ENCODE measurements at regions not wholly inside any gene's neighbourhood (a gene's known extent, or its start where the extent isn't known, plus 50 kb on each side); places are given as distances from the start of the nearest gene placed in this dataset.

GRCh38 chr20:56949318-56949717 lies 317.1 kb downstream of the BMP7 start:
- Mint-ChIP-seq H3K27ac (no peak overlapping the region), H3K27me3 (ENCODE audit: low read depth) (peaks cover 83% of the 10 kb centered on the region), H3K4me3 (no peak overlapping the region), H3K36me3 (ENCODE audit: low read depth) (no peaks in the 10 kb centered on the region), H3K4me1 (peaks cover 9% of the 10 kb centered on the region), H3K9me3 (no peaks in the 10 kb centered on the region)
- no peak for TF ChIP-seq CTCF (IDR thresholded peaks at IDR 0.05; ENCODE audit: unreplicated experiment in 3 of 3)

- no peak overlapping the region for H3K27ac Mint-ChIP-seq
- peaks cover 69% of the 10 kb centered on the region for H3K27me3 Mint-ChIP-seq (ENCODE audit: low read depth)
- H3K9me3 Mint-ChIP-seq: no peaks in the 10 kb centered on the region
- no peak for TF ChIP-seq CTCF (IDR thresholded peaks at IDR 0.05; ENCODE audit: unreplicated experiment in 3 of 3)
- H3K4me1 Mint-ChIP-seq: peaks cover 23% of the 10 kb centered on the region
- peak overlapping the region in 1 of 3 experiments; percentile 10 for H3K4me3 Mint-ChIP-seq
- no peaks in the 10 kb centered on the region for H3K36me3 Mint-ChIP-seq (ENCODE audit: low read depth)
These were observed 314.0 kb downstream of the BMP7 start for GRCh38 chr20:56952258-56953047.

- H3K4me1 Mint-ChIP-seq: peaks cover 30% of the 10 kb centered on the region
- no peaks in the 10 kb centered on the region for H3K36me3 Mint-ChIP-seq (ENCODE audit: low read depth)
- no peak overlapping the region for H3K27ac Mint-ChIP-seq
- H3K9me3 Mint-ChIP-seq: no peaks in the 10 kb centered on the region
- H3K4me3 Mint-ChIP-seq: no peak overlapping the region
- peaks cover 66% of the 10 kb centered on the region for H3K27me3 Mint-ChIP-seq (ENCODE audit: low read depth)
- TF ChIP-seq CTCF (IDR thresholded peaks at IDR 0.05; ENCODE audit: unreplicated experiment in 3 of 3): no peak
These were observed 313.3 kb downstream of the BMP7 start for GRCh38 chr20:56953048-56953586.

- peaks cover 35% of the 10 kb centered on the region for H3K4me1 Mint-ChIP-seq
- H3K27me3 Mint-ChIP-seq (ENCODE audit: low read depth): peaks cover 65% of the 10 kb centered on the region
- H3K9me3 Mint-ChIP-seq: no peaks in the 10 kb centered on the region
- no peak overlapping the region for H3K4me3 Mint-ChIP-seq
- no peak overlapping the region for H3K27ac Mint-ChIP-seq
- no peaks in the 10 kb centered on the region for H3K36me3 Mint-ChIP-seq (ENCODE audit: low read depth)
- TF ChIP-seq CTCF (IDR thresholded peaks at IDR 0.05; ENCODE audit: unreplicated experiment in 3 of 3): no peak
These were observed 311.6 kb downstream of the BMP7 start for GRCh38 chr20:56954797-56955196.

GRCh38 chr20:56955680-56956079 lies 310.8 kb downstream of the BMP7 start:
- Mint-ChIP-seq H3K4me3 (no peak overlapping the region), H3K4me1 (peaks cover 35% of the 10 kb centered on the region), H3K27me3 (ENCODE audit: low read depth) (peaks cover 56% of the 10 kb centered on the region), H3K36me3 (ENCODE audit: low read depth) (no peaks in the 10 kb centered on the region), H3K9me3 (no peaks in the 10 kb centered on the region), H3K27ac (peak overlapping the region; percentile 31 to 61 (median 46))
- TF ChIP-seq CTCF (IDR thresholded peaks at IDR 0.05; ENCODE audit: unreplicated experiment in 3 of 3): no peak

- peaks cover 35% of the 10 kb centered on the region for H3K4me1 Mint-ChIP-seq
These were observed 309.9 kb downstream of the BMP7 start for GRCh38 chr20:56956534-56956933.

More at GRCh38 chr20:56956534-56956933, 309.9 kb downstream of the BMP7 start:
- Mint-ChIP-seq H3K36me3 (ENCODE audit: low read depth) (no peaks in the 10 kb centered on the region), H3K4me3 (no peak overlapping the region), H3K27me3 (ENCODE audit: low read depth) (peaks cover 48% of the 10 kb centered on the region), H3K9me3 (no peaks in the 10 kb centered on the region), H3K27ac (no peak overlapping the region)
- no peak for TF ChIP-seq CTCF (IDR thresholded peaks at IDR 0.05; ENCODE audit: unreplicated experiment in 3 of 3)

All from nephron (organoid).